ENCODE measurements at regions not wholly inside any gene's neighbourhood (a gene's known extent, or its start where the extent isn't known, plus 50 kb on each side); places are given as distances from the start of the nearest gene placed in this dataset.

- intact Hi-C loops (cut with micrococcal nuclease), result no loop called here
- H3K9me3 ChIP-seq (replicated peaks; ENCODE audit: control insufficient read depth, insufficient read depth, low read length), result no peaks in the 10 kb centered on the region
- no peak overlapping the region for H3K4me2 ChIP-seq (ENCODE audit: insufficient read depth, low read length)
- no peaks in the 10 kb centered on the region for H3K36me3 ChIP-seq (ENCODE audit: control insufficient read depth in 2 of 2, extremely low read depth in 1 of 2, insufficient read depth in 2 of 2, low read length in 2 of 2)
- no peaks in the 10 kb centered on the region for H3K79me2 ChIP-seq (ENCODE audit: control insufficient read depth, insufficient read depth, low read length)
- no TSS peak for BruUV-seq (replicated peaks)
- FAIRE-seq, result no peak
- TF ChIP-seq GATA2 (IDR thresholded peaks at IDR 0.05; ENCODE audit: insufficient read depth, insufficient read length, low read depth, low read length) (no peak), POLR2A (IDR thresholded peaks at IDR 0.05; ENCODE audit: low read depth, low read length) (no peak), JUN (IDR thresholded peaks at IDR 0.05; ENCODE audit: borderline replicate concordance, insufficient read depth, insufficient read length, low read depth) (no peak), POLR2AphosphoS5 (IDR thresholded peaks at IDR 0.05; ENCODE audit: insufficient read depth, low read depth, low read length) (no peak), CTCF (IDR thresholded peaks at IDR 0.05; ENCODE audit: extremely low read depth in 1 of 2, insufficient read depth in 1 of 2, low read depth in 1 of 2, low read length in 2 of 2) (no peak), EZH2 (IDR thresholded peaks at IDR 0.05; ENCODE audit: borderline replicate concordance, low read depth, low read length, severe bottlenecking) (no peak), MAX (IDR thresholded peaks at IDR 0.05; ENCODE audit: insufficient read depth, insufficient read length) (no peak), MYC (IDR thresholded peaks at IDR 0.05; ENCODE audit: low read depth, low read length) (no peak), FOS (IDR thresholded peaks at IDR 0.05; ENCODE audit: borderline replicate concordance, insufficient read depth, low read length) (no peak)
- no peaks in the 10 kb centered on the region for H3K9me1 ChIP-seq (replicated peaks; ENCODE audit: control insufficient read depth, extremely low read depth, insufficient read depth, low read length)
- CTCF ChIA-PET, result interaction anchor here (0.8 kb wide), 1 partner anchor 16 kb away, joined by 3 read pairs; no protein-coding TSS in a partner anchor
- no peak overlapping the region for H3K27ac ChIP-seq (ENCODE audit: insufficient read depth, low read depth, low read length)
- H3K9ac ChIP-seq (replicated peaks; ENCODE audit: extremely low read depth, insufficient read depth, low read length), result no peak overlapping the region
- dilution Hi-C loops (cut with MboI; ENCODE audit: extremely low pct_ligation_motif_present, low sequenced_read_pairs), result no loop called here
- POLR2A ChIA-PET, result no interaction called here
- H4K20me1 ChIP-seq (replicated peaks; ENCODE audit: control insufficient read depth, extremely low read depth, insufficient read depth, low read length), result no peaks in the 10 kb centered on the region
- no peak overlapping the region for H2AFZ ChIP-seq (ENCODE audit: low read depth, low read length)
- DNase-seq (ENCODE audit: low read depth, low spot score), result no peak
- no peaks in the 10 kb centered on the region for H3K4me1 ChIP-seq (ENCODE audit: control insufficient read depth, extremely low read depth, insufficient read depth, low read length)
- no peaks in the 10 kb centered on the region for H3K27me3 ChIP-seq (ENCODE audit: control insufficient read depth in 2 of 2, insufficient read depth in 2 of 2, low read length in 2 of 2)
- H3K4me3 ChIP-seq (replicated peaks in 1 of 3; ENCODE audit: insufficient read depth in 1 of 3, low read depth in 1 of 3, low read length in 3 of 3), result no peak overlapping the region
These were observed 234.5 kb downstream of the KLF13 start for GRCh38 chr15:31561156-31561555.

Data from endothelial cell of umbilical vein (primary cell).